ENCODE measurements at regions not wholly inside any gene's neighbourhood (a gene's known extent, or its start where the extent isn't known, plus 50 kb on each side); places are given as distances from the start of the nearest gene placed in this dataset.
A peak's percentile ranks its signal among the peaks of the same experiment; 100 is the strongest.

GRCh38 chr10:57628592-57629284, 639.0 kb downstream of the IPMK start:
- Mint-ChIP-seq H3K4me3 (no peak overlapping the region), H3K36me3 (no peaks in the 10 kb centered on the region), H3K27ac (no peak overlapping the region), H3K9me3 (no peaks in the 10 kb centered on the region), H3K4me1 (ENCODE audit: unreplicated experiment) (peaks cover 8% of the 10 kb centered on the region), H3K27me3 (no peaks in the 10 kb centered on the region)
- no peak for TF ChIP-seq CTCF (conservative IDR thresholded peaks at IDR 0.05)
- no peak for DNase-seq (ENCODE audit: extremely low spot score, unreplicated experiment)

GRCh38 chr10:57627642-57628178, 640.0 kb downstream of the IPMK start:
- Mint-ChIP-seq H3K27me3 (no peaks in the 10 kb centered on the region), H3K36me3 (no peaks in the 10 kb centered on the region), H3K27ac (no peak overlapping the region), H3K4me3 (no peak overlapping the region), H3K4me1 (ENCODE audit: unreplicated experiment) (peaks cover 8% of the 10 kb centered on the region), H3K9me3 (no peaks in the 10 kb centered on the region)
- no peak for TF ChIP-seq CTCF (conservative IDR thresholded peaks at IDR 0.05)
- DNase-seq (ENCODE audit: extremely low spot score, unreplicated experiment) = no peak

GRCh38 chr10:57624856-57625592, 642.7 kb downstream of the IPMK start:
- peaks cover 8% of the 10 kb centered on the region for H3K4me1 Mint-ChIP-seq (ENCODE audit: unreplicated experiment)
- TF ChIP-seq CTCF (conservative IDR thresholded peaks at IDR 0.05) = no peak
- DNase-seq (ENCODE audit: extremely low spot score, unreplicated experiment) = no peak
- H3K27me3 Mint-ChIP-seq = no peaks in the 10 kb centered on the region
- H3K36me3 Mint-ChIP-seq = no peaks in the 10 kb centered on the region
- H3K9me3 Mint-ChIP-seq = no peaks in the 10 kb centered on the region
- no peak overlapping the region for H3K4me3 Mint-ChIP-seq
- peak overlapping the region; percentile 34 for H3K27ac Mint-ChIP-seq

- TF ChIP-seq CTCF (conservative IDR thresholded peaks at IDR 0.05) = no peak
- Mint-ChIP-seq H3K27me3 (no peaks in the 10 kb centered on the region), H3K27ac (no peak overlapping the region), H3K4me3 (no peak overlapping the region), H3K9me3 (no peaks in the 10 kb centered on the region), H3K36me3 (no peaks in the 10 kb centered on the region), H3K4me1 (ENCODE audit: unreplicated experiment) (peaks cover 8% of the 10 kb centered on the region)
- no peak for DNase-seq (ENCODE audit: extremely low spot score, unreplicated experiment)
Measured at GRCh38 chr10:57624066-57624465, 643.6 kb downstream of the IPMK start.

GRCh38 chr10:57621466-57621865, 646.2 kb downstream of the IPMK start:
- H3K9me3 Mint-ChIP-seq = no peaks in the 10 kb centered on the region
- no peaks in the 10 kb centered on the region for H3K4me1 Mint-ChIP-seq (ENCODE audit: unreplicated experiment)
- DNase-seq (ENCODE audit: extremely low spot score, unreplicated experiment) = no peak
- no peak for TF ChIP-seq CTCF (conservative IDR thresholded peaks at IDR 0.05)
- no peaks in the 10 kb centered on the region for H3K27me3 Mint-ChIP-seq
- no peaks in the 10 kb centered on the region for H3K36me3 Mint-ChIP-seq
- H3K27ac Mint-ChIP-seq = no peak overlapping the region
- no peak overlapping the region for H3K4me3 Mint-ChIP-seq
